Heart left ventricle (tissue), 16 donors: ENCODE measurements at regions not wholly inside any gene's neighbourhood (a gene's known extent, or its start where the extent isn't known, plus 50 kb on each side); places are given as distances from the start of the nearest gene placed in this dataset.

ENCODE experiments used
- ATAC-seq, 4 donors: fragments of 200-7000 bp; cut with Tn5 transposase; one replicate each; pipeline ENCODE4 v1.9.1; 2020 to 2022; ENCODE audit warnings: moderate library complexity in 4 of 4, mild to moderate bottlenecking in 3 of 4, moderate number of reproducible peaks in 1 of 4
- DNase-seq, 5 donors: peaks; one replicate each; pipeline ENCODE4 v3.0.0-alpha.2; 2020
- H3K27ac ChIP-seq, 12 donors: fragments of 200-600 bp; sonication (generic) in 4 of 12; one replicate each; pipeline versions ENCODE4 v1.5.0 to v1.8.0; 2016 to 2022; ENCODE audit warnings: mild to moderate bottlenecking in 2 of 12
- H3K27me3 ChIP-seq, 9 donors: fragments of 200-600 bp; sonication (generic) in 2 of 9; one replicate each; pipeline versions ENCODE4 v1.5.1 to v1.8.0; 2016 to 2022; ENCODE audit warnings: mild to moderate bottlenecking in 3 of 9
- H3K36me3 ChIP-seq, 9 donors: fragments of 200-600 bp; sonication (generic) in 2 of 9; one replicate each; pipeline versions ENCODE4 v1.5.0 to v1.8.0; 2018 to 2022; ENCODE audit warnings: mild to moderate bottlenecking in 2 of 9
- H3K4me1 ChIP-seq, 12 donors: fragments of 200-600 bp; sonication (generic) in 4 of 12; one replicate each; pipeline versions ENCODE4 v1.5.0 to v1.8.0; 2016 to 2022; ENCODE audit warnings: mild to moderate bottlenecking in 3 of 12
- H3K4me3 ChIP-seq, 12 donors: fragments of 200-600 bp; sonication (generic) in 4 of 12; one replicate each; pipeline versions ENCODE4 v1.5.0 to v1.8.0; 2017 to 2022; ENCODE audit warnings: mild to moderate bottlenecking in 9 of 12, moderate library complexity in 4 of 12
- H3K9me3 ChIP-seq, 12 donors: fragments of 200-600 bp; sonication (generic) in 4 of 12; one replicate each; pipeline versions ENCODE4 v1.5.0 to v1.8.0; 2016 to 2022; ENCODE audit warnings: mild to moderate bottlenecking in 1 of 12
- POLR2A ChIP-seq, 2 donors: fragments of 450-650 bp; IDR thresholded peaks; one replicate each; pipeline ENCODE4 v1.6.1; 2017; ENCODE audit warnings: antibody characterized with exemption in 2 of 2, mild to moderate bottlenecking in 2 of 2, moderate library complexity in 2 of 2
- WGBS, 4 donors: extraction: QIAGEN DNeasy Blood & Tissue Kit in 2 of 4; methylation state at CpG; one replicate each; pipeline versions ENCODE4 v1.1.5 to v1.1.7; 2013 to 2018; 5-methylcytosine and 5-hydroxymethylcytosine counted together
- intact Hi-C, 10 donors: fragments of 100-400 bp; cut with DNase I; formaldehyde crosslinking; loops; one replicate each; pipeline versions ENCODE4 v1.11.1 to v1.14.2; 2022
- TF ChIP-seq, protein P1 (sequence below), 12 donors: fragments of 200-600 bp; sonication (generic) in 4 of 12; IDR thresholded peaks; one replicate each; pipeline versions ENCODE4 v1.5.0 to v1.8.0; 2018 to 2022; ENCODE audit warnings: antibody characterized with exemption in 12 of 12, mild to moderate bottlenecking in 5 of 12
- donor health status: ischemic (EF 13 %, LVEDD 7.1; RV severe dilation, severe dysfunction).
- donor health status: healthy with polysubstance abuse.
- donor health status: DM: no; HTN: yes; CAD: no.
- donor health status: DM: no; HTN: no; CAD: no.
- donor health status: ischemic (EF 25% LVEDD 6.9; RV normal size, moderate dysfunction).
- donor health status: ischemic (EF 25% LVEDD 5.7; RV mildly dilated, moderate dysfunction).
- donor health status: healthy.
- donor health status: DM: yes; HTN: yes; CAD: no.
- donor health status: ischemic (EF 35%, LVEDD 5.7; RV mildly dilated, moderate dysfunction).
- donor health status: nonischemic (EF 11% LVEDD 7.7; RV severe dilation, severe dysfunction).
- donor health status: DM: yes; HTN: yes; CAD: no.
- donor health status: PGD.
- donor health status: ischemic (EF 29% LVEDD 5.4; RV normal size, mild dysfunction).
- donor health status: nonischemic (EF 23%, LVEDD 6.1; RV moderate dilation, normal function).

GRCh38 chr5:24963611-24964010 lies 318.8 kb upstream of the CDH10 start:
- H3K4me1 ChIP-seq = no peaks in the 10 kb centered on the region
- intact Hi-C loops = no loop called here
- H3K4me3 ChIP-seq = no peak overlapping the region
- peaks cover 0 to 18% (median 0%) of the 10 kb centered on the region in 12 donors for H3K9me3 ChIP-seq
- H3K27ac ChIP-seq = no peak overlapping the region
- TF ChIP-seq POLR2A (IDR thresholded peaks at IDR 0.05) = no peak
- TF ChIP-seq, protein P1, sequence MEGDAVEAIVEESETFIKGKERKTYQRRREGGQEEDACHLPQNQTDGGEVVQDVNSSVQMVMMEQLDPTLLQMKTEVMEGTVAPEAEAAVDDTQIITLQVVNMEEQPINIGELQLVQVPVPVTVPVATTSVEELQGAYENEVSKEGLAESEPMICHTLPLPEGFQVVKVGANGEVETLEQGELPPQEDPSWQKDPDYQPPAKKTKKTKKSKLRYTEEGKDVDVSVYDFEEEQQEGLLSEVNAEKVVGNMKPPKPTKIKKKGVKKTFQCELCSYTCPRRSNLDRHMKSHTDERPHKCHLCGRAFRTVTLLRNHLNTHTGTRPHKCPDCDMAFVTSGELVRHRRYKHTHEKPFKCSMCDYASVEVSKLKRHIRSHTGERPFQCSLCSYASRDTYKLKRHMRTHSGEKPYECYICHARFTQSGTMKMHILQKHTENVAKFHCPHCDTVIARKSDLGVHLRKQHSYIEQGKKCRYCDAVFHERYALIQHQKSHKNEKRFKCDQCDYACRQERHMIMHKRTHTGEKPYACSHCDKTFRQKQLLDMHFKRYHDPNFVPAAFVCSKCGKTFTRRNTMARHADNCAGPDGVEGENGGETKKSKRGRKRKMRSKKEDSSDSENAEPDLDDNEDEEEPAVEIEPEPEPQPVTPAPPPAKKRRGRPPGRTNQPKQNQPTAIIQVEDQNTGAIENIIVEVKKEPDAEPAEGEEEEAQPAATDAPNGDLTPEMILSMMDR (IDR thresholded peaks at IDR 0.05) = no peak
- H3K27me3 ChIP-seq = no peaks in the 10 kb centered on the region
- WGBS, 4 donors = 40 to 52% (median 46%) methylated on average over 1 of the region's 1 CpG
- ATAC-seq (no peak), DNase-seq (no peak)
- no peaks in the 10 kb centered on the region for H3K36me3 ChIP-seq

DNA sequence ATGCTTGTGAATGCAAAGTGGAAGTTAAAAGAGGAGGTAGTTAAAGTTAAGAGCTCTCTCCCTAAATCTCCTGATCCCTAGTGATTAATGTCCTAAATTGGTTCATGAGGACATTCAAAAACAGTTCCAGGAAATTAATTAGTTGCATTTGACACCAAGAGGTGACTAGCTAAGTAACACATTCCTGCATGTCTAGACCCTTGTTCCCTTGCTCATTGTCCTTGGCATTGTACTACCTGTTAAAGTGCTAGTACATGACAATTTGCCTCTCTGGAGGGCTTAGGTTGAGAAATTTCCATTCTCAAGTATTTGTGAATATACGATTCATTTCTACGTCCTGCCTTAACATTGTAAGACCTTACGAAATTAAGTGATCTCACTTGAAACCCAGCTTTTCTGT lies 278.6 kb upstream of the CDH10 start:
- Histone ChIP-seq H3K9me3 (peaks cover 0 to 7% (median 0%) of the 10 kb centered on the region in 12 donors), H3K27ac (no peak overlapping the region), H3K4me1 (no peaks in the 10 kb centered on the region), H3K36me3 (no peaks in the 10 kb centered on the region), H3K4me3 (no peak overlapping the region), H3K27me3 (no peaks in the 10 kb centered on the region)
- ATAC-seq = no peak
- WGBS, 4 donors = 77 to 84% (median 80%) methylated on average over 3 of the region's 3 CpGs
- intact Hi-C loops = no loop called here
- TF ChIP-seq POLR2A (IDR thresholded peaks at IDR 0.05) = no peak
- TF ChIP-seq, protein P1 (IDR thresholded peaks at IDR 0.05) = no peak
- DNase-seq = no peak

- Histone ChIP-seq H3K27me3 (no peaks in the 10 kb centered on the region), H3K9me3 (peaks cover 0 to 7% (median 0%) of the 10 kb centered on the region in 12 donors), H3K4me3 (no peak overlapping the region), H3K4me1 (no peaks in the 10 kb centered on the region), H3K36me3 (no peaks in the 10 kb centered on the region), H3K27ac (no peak overlapping the region)
- 84 to 89% (median 86%) methylated on average over 1 of the region's 1 CpG for WGBS, 4 donors
- DNase-seq (no peak), ATAC-seq (no peak)
- intact Hi-C loops = no loop called here
- TF ChIP-seq, protein P1 (IDR thresholded peaks at IDR 0.05) = no peak
- TF ChIP-seq POLR2A (IDR thresholded peaks at IDR 0.05) = no peak
Observed at GRCh38 chr5:24918676-24919075, 273.9 kb upstream of the CDH10 start.

DNA sequence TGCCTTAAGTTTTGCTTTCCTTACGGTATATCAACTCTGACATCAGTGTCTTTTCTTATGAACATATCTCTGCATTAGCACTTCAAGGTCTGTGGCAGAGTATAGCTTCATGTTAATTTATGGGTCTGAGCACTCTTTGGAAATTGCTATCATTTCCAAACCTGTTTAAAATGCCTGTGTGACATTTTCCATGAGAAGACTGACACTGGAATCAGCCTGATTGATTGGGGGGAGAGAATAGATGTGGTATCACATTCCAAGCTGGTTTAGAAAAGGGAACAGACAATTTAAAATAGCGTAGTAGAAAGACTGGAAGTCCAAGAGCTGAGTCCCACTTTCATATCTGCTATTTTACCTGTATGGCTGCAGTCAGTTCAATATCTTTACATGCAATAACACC lies 272.1 kb upstream of the CDH10 start:
- H3K36me3 ChIP-seq = no peaks in the 10 kb centered on the region
- peaks cover 0 to 7% (median 0%) of the 10 kb centered on the region in 12 donors for H3K9me3 ChIP-seq
- no peaks in the 10 kb centered on the region for H3K4me1 ChIP-seq
- 64 to 76% (median 72%) methylated on average over 2 of the region's 2 CpGs for WGBS, 4 donors
- no peaks in the 10 kb centered on the region for H3K27me3 ChIP-seq
- H3K4me3 ChIP-seq = no peak overlapping the region
- TF ChIP-seq, protein P1 (IDR thresholded peaks at IDR 0.05) = no peak
- no peak for TF ChIP-seq POLR2A (IDR thresholded peaks at IDR 0.05)
- no peak for DNase-seq
- H3K27ac ChIP-seq = no peak overlapping the region
- intact Hi-C loops = no loop called here
- no peak for ATAC-seq
